SJCRH30 (cell line): ENCODE measurements at regions not wholly inside any gene's neighbourhood (a gene's known extent, or its start where the extent isn't known, plus 50 kb on each side); places are given as distances from the start of the nearest gene placed in this dataset.

Source experiments
- DNase-seq, 2 experiments: peaks; one replicate each; pipeline ENCODE4 v3.0.0-alpha.2; 2015 to 2020
- H3K27ac ChIP-seq: fragments of 250-450 bp; sonication (Bioruptor Pico); 2 replicates; pipeline ENCODE4 v1.5.1; 2020; ENCODE audit warnings: mild to moderate bottlenecking, moderate library complexity
- H3K27me3 ChIP-seq: fragments of 250-450 bp; sonication (Bioruptor Pico); 2 replicates; pipeline ENCODE4 v1.5.1; 2020; ENCODE audit warnings: mild to moderate bottlenecking, moderate library complexity
- H3K36me3 ChIP-seq: fragments of 250-450 bp; sonication (Bioruptor Pico); 2 replicates; pipeline ENCODE4 v1.5.1; 2020; ENCODE audit warnings: mild to moderate bottlenecking, moderate library complexity
- H3K4me1 ChIP-seq: fragments of 250-450 bp; sonication (Bioruptor Pico); 2 replicates; pipeline ENCODE4 v1.5.1; 2020; ENCODE audit warnings: mild to moderate bottlenecking, moderate library complexity
- H3K4me3 ChIP-seq: fragments of 250-450 bp; sonication (Bioruptor Pico); 2 replicates; pipeline ENCODE4 v1.5.1; 2020; ENCODE audit warnings: mild to moderate bottlenecking, moderate library complexity
- H3K9me3 ChIP-seq: fragments of 250-450 bp; sonication (Bioruptor Pico); replicated peaks from 2 replicates; pipeline ENCODE4 v1.5.1; 2020; ENCODE audit warnings: mild to moderate bottlenecking, moderate library complexity

GRCh38 chr6:56385981-56386593 lies 138.7 kb upstream of the COL21A1 start:
- Histone ChIP-seq H3K4me1 (peaks cover 34% of the 10 kb centered on the region), H3K4me3 (no peak overlapping the region), H3K27ac (no peak overlapping the region), H3K36me3 (no peaks in the 10 kb centered on the region), H3K27me3 (no peaks in the 10 kb centered on the region), H3K9me3 (no peaks in the 10 kb centered on the region)
- DNase-seq = no peak

GRCh38 chr6:56383160-56383559 lies 135.8 kb upstream of the COL21A1 start:
- H3K4me3 ChIP-seq = no peak overlapping the region
- H3K27ac ChIP-seq = peak overlapping the region; percentile 90
- peaks cover 46% of the 10 kb centered on the region for H3K4me1 ChIP-seq
- H3K36me3 ChIP-seq = no peaks in the 10 kb centered on the region
- H3K27me3 ChIP-seq = no peaks in the 10 kb centered on the region
- DNase-seq = no peak
- H3K9me3 ChIP-seq = peaks cover 4% of the 10 kb centered on the region

GRCh38 chr6:56382416-56382940 lies 135.1 kb upstream of the COL21A1 start:
- Histone ChIP-seq H3K4me1 (peaks cover 43% of the 10 kb centered on the region), H3K4me3 (no peak overlapping the region), H3K27ac (peak overlapping the region; percentile 90), H3K36me3 (no peaks in the 10 kb centered on the region), H3K9me3 (peaks cover 4% of the 10 kb centered on the region), H3K27me3 (no peaks in the 10 kb centered on the region)
- DNase-seq = peak in 1 of 2 experiments; percentile 62

- DNase-seq = peak in 1 of 2 experiments; percentile 75
- Histone ChIP-seq H3K4me3 (no peak overlapping the region), H3K27ac (peak overlapping the region; percentile 90), H3K27me3 (no peaks in the 10 kb centered on the region), H3K36me3 (no peaks in the 10 kb centered on the region), H3K9me3 (peaks cover 4% of the 10 kb centered on the region), H3K4me1 (peaks cover 37% of the 10 kb centered on the region)
These were observed 134.4 kb upstream of the COL21A1 start for GRCh38 chr6:56381801-56382251.

- peak in 1 of 2 experiments; percentile 36 for DNase-seq
- H3K27me3 ChIP-seq = no peaks in the 10 kb centered on the region
- H3K4me1 ChIP-seq = peaks cover 43% of the 10 kb centered on the region
- H3K9me3 ChIP-seq = peaks cover 4% of the 10 kb centered on the region
- no peak overlapping the region for H3K4me3 ChIP-seq
- H3K27ac ChIP-seq = peak overlapping the region; percentile 90
- H3K36me3 ChIP-seq = no peaks in the 10 kb centered on the region
These were observed 133.1 kb upstream of the COL21A1 start for GRCh38 chr6:56380476-56380875.

- Histone ChIP-seq H3K4me1 (peaks cover 51% of the 10 kb centered on the region), H3K27ac (no peak overlapping the region), H3K9me3 (peaks cover 4% of the 10 kb centered on the region), H3K4me3 (no peak overlapping the region), H3K27me3 (no peaks in the 10 kb centered on the region), H3K36me3 (no peaks in the 10 kb centered on the region)
- DNase-seq = no peak
These were observed 131.7 kb upstream of the COL21A1 start for GRCh38 chr6:56378966-56379585.

GRCh38 chr6:56378507-56378906 lies 131.1 kb upstream of the COL21A1 start:
- no peaks in the 10 kb centered on the region for H3K36me3 ChIP-seq
- no peaks in the 10 kb centered on the region for H3K27me3 ChIP-seq
- peaks cover 4% of the 10 kb centered on the region for H3K9me3 ChIP-seq
- DNase-seq = no peak
- no peak overlapping the region for H3K27ac ChIP-seq
- H3K4me3 ChIP-seq = no peak overlapping the region
- peaks cover 50% of the 10 kb centered on the region for H3K4me1 ChIP-seq

GRCh38 chr6:56377295-56377694 lies 129.9 kb upstream of the COL21A1 start:
- peaks cover 4% of the 10 kb centered on the region for H3K9me3 ChIP-seq
- DNase-seq = no peak
- H3K4me3 ChIP-seq = no peak overlapping the region
- H3K27ac ChIP-seq = no peak overlapping the region
- no peaks in the 10 kb centered on the region for H3K27me3 ChIP-seq
- peaks cover 38% of the 10 kb centered on the region for H3K4me1 ChIP-seq
- no peaks in the 10 kb centered on the region for H3K36me3 ChIP-seq

- Histone ChIP-seq H3K27ac (no peak overlapping the region), H3K9me3 (peaks cover 4% of the 10 kb centered on the region), H3K27me3 (no peaks in the 10 kb centered on the region), H3K36me3 (no peaks in the 10 kb centered on the region), H3K4me1 (peaks cover 30% of the 10 kb centered on the region), H3K4me3 (no peak overlapping the region)
- no peak for DNase-seq
These were observed 128.4 kb upstream of the COL21A1 start for GRCh38 chr6:56375806-56376205.

GRCh38 chr6:56374841-56375369 lies 127.5 kb upstream of the COL21A1 start:
- peak overlapping the region; percentile 28; the same call in 1 of the 2 replicates for H3K4me3 ChIP-seq
- peak overlapping the region; percentile 66 for H3K27ac ChIP-seq

GRCh38 chr6:56372406-56372995 lies 125.1 kb upstream of the COL21A1 start:
- Histone ChIP-seq H3K27ac (no peak overlapping the region), H3K9me3 (0 out of 2 replicates have a peak, but pooled peaks cover 3% of the 10 kb centered on the region), H3K4me3 (no peak overlapping the region), H3K4me1 (peaks cover 30% of the 10 kb centered on the region), H3K36me3 (no peaks in the 10 kb centered on the region), H3K27me3 (no peaks in the 10 kb centered on the region)
- no peak for DNase-seq

More at GRCh38 chr6:56374841-56375369, 127.5 kb upstream of the COL21A1 start:
- H3K27me3 ChIP-seq = no peaks in the 10 kb centered on the region
- H3K4me1 ChIP-seq = peaks cover 26% of the 10 kb centered on the region
- no peaks in the 10 kb centered on the region for H3K36me3 ChIP-seq
- peaks cover 7% of the 10 kb centered on the region for H3K9me3 ChIP-seq
- peak; percentile 45 to 76 for DNase-seq

- H3K4me3 ChIP-seq = no peak overlapping the region
- 0 out of 2 replicates have a peak overlapping the region, but pooled peaks have one; percentile 13 for H3K27ac ChIP-seq
- no peaks in the 10 kb centered on the region for H3K36me3 ChIP-seq
- H3K4me1 ChIP-seq = peaks cover 26% of the 10 kb centered on the region
- H3K27me3 ChIP-seq = no peaks in the 10 kb centered on the region
- peak; percentile 38 to 70 for DNase-seq
- H3K9me3 ChIP-seq = 0 out of 2 replicates have a peak, but pooled peaks cover 3% of the 10 kb centered on the region
These were observed 123.3 kb upstream of the COL21A1 start for GRCh38 chr6:56370561-56371211.

- DNase-seq = no peak
- Histone ChIP-seq H3K27ac (0 out of 2 replicates have a peak overlapping the region, but pooled peaks have one; percentile 13), H3K27me3 (no peaks in the 10 kb centered on the region), H3K4me1 (peaks cover 22% of the 10 kb centered on the region), H3K4me3 (no peak overlapping the region), H3K9me3 (0 out of 2 replicates have a peak, but pooled peaks cover 3% of the 10 kb centered on the region), H3K36me3 (no peaks in the 10 kb centered on the region)
These were observed 122.8 kb upstream of the COL21A1 start for GRCh38 chr6:56370127-56370540.

GRCh38 chr6:56368491-56368890 lies 121.1 kb upstream of the COL21A1 start:
- Histone ChIP-seq H3K36me3 (no peaks in the 10 kb centered on the region), H3K9me3 (0 out of 2 replicates have a peak, but pooled peaks cover 3% of the 10 kb centered on the region), H3K4me1 (peaks cover 28% of the 10 kb centered on the region), H3K4me3 (no peak overlapping the region), H3K27ac (no peak overlapping the region), H3K27me3 (no peaks in the 10 kb centered on the region)
- DNase-seq = no peak
